Iris pigment epithelial cell (primary cell): ENCODE measurements at regions not wholly inside any gene's neighbourhood (a gene's known extent, or its start where the extent isn't known, plus 50 kb on each side); places are given as distances from the start of the nearest gene placed in this dataset.

Source experiments
- DNase-seq: peaks from one replicate; pipeline ENCODE4 v3.0.0-alpha.2; 2011; ENCODE audit warnings: low read depth

- no peak for DNase-seq
Measured at GRCh38 chr5:124061068-124061430, 549.1 kb downstream of the CSNK1G3 start.

- DNase-seq: no peak
Measured at GRCh38 chr5:124060413-124061067, 548.6 kb downstream of the CSNK1G3 start.

- no peak for DNase-seq
Measured at GRCh38 chr5:124060011-124060410, 548.0 kb downstream of the CSNK1G3 start.

- no peak for DNase-seq
Measured at GRCh38 chr5:124059200-124059599, 547.2 kb downstream of the CSNK1G3 start.

- no peak for DNase-seq
Measured at GRCh38 chr5:124057724-124058231, 545.8 kb downstream of the CSNK1G3 start.

GRCh38 chr5:124056991-124057723 is 545.2 kb downstream of the CSNK1G3 start:
- no peak for DNase-seq

GRCh38 chr5:124056326-124056990 is 544.5 kb downstream of the CSNK1G3 start:
- DNase-seq: no peak

- DNase-seq: no peak
Measured at GRCh38 chr5:124055751-124056150, 543.8 kb downstream of the CSNK1G3 start.

- no peak for DNase-seq
Measured at GRCh38 chr5:124054564-124054963, 542.6 kb downstream of the CSNK1G3 start.

- DNase-seq: no peak
Measured at GRCh38 chr5:124053340-124053739, 541.4 kb downstream of the CSNK1G3 start.

- DNase-seq: no peak
Measured at GRCh38 chr5:124052201-124052600, 540.2 kb downstream of the CSNK1G3 start.

- DNase-seq: no peak
Measured at GRCh38 chr5:124050120-124050770, 538.3 kb downstream of the CSNK1G3 start.

- DNase-seq: no peak
Measured at GRCh38 chr5:124045412-124045811, 533.4 kb downstream of the CSNK1G3 start.

GRCh38 chr5:124044613-124045012 is 532.6 kb downstream of the CSNK1G3 start:
- no peak for DNase-seq

- peak; percentile 5 for DNase-seq
Measured at GRCh38 chr5:124043456-124043855, 531.5 kb downstream of the CSNK1G3 start.

GRCh38 chr5:124040799-124041198 is 528.8 kb downstream of the CSNK1G3 start:
- peak; percentile 51 for DNase-seq

GRCh38 chr5:124039410-124039809 is 527.4 kb downstream of the CSNK1G3 start:
- DNase-seq: no peak

GRCh38 chr5:124036786-124037185 is 524.8 kb downstream of the CSNK1G3 start:
- DNase-seq: no peak

GRCh38 chr5:124034963-124035362 is 523.0 kb downstream of the CSNK1G3 start:
- DNase-seq: no peak

GRCh38 chr5:124034083-124034700 is 522.2 kb downstream of the CSNK1G3 start:
- no peak for DNase-seq

- no peak for DNase-seq
Measured at GRCh38 chr5:124030043-124030491, 518.1 kb downstream of the CSNK1G3 start.

- DNase-seq: no peak
Measured at GRCh38 chr5:124027441-124027840, 515.5 kb downstream of the CSNK1G3 start.
